T-helper 17 cell (primary cell): ENCODE measurements at regions not wholly inside any gene's neighbourhood (a gene's known extent, or its start where the extent isn't known, plus 50 kb on each side); places are given as distances from the start of the nearest gene placed in this dataset.

ENCODE experiments used
- ATAC-seq: fragments of 150-1000 bp; cut with Tn5 transposase; 2 replicates; pipeline ENCODE4 v1.10.0; 2021; ENCODE audit warnings: mild to moderate bottlenecking, moderate library complexity
- DNase-seq, 3 donors: peaks; one replicate each; pipeline versions ENCODE4 v3.0.0 to v3.0.0-alpha.2; 2020 to 2021
- H3K9me3 ChIP-seq: one replicate; pipeline ENCODE4 v1.7.0; 2013; ENCODE audit warnings: low read length, mild to moderate bottlenecking; ENCODE audit not compliant: control insufficient read depth, poor library complexity, severe bottlenecking
- H3K27ac Mint-ChIP-seq: one replicate; pipeline ENCODE4 v1.8.0; 2022; ENCODE audit warnings: mild to moderate bottlenecking, moderate library complexity, mixed read lengths
- H3K27me3 Mint-ChIP-seq: one replicate; pipeline ENCODE4 v1.8.0; 2022; ENCODE audit warnings: mixed read lengths
- H3K36me3 Mint-ChIP-seq: one replicate; pipeline ENCODE4 v1.8.0; 2022; ENCODE audit warnings: low read depth, mixed read lengths
- H3K4me1 Mint-ChIP-seq: one replicate; pipeline ENCODE4 v1.8.0; 2022; ENCODE audit warnings: mild to moderate bottlenecking, mixed read lengths
- H3K4me3 Mint-ChIP-seq: one replicate; pipeline ENCODE4 v1.8.0; 2022; ENCODE audit warnings: mild to moderate bottlenecking, moderate library complexity, mixed read lengths

GRCh38 chr5:10828241-10828640, 67.2 kb upstream of the DAP start:
- no peak overlapping the region for H3K27ac Mint-ChIP-seq
- peaks cover 19% of the 10 kb centered on the region for H3K27me3 Mint-ChIP-seq
- peaks cover 2% of the 10 kb centered on the region for H3K36me3 Mint-ChIP-seq
- DNase-seq (no peak), ATAC-seq (no peak)
- peaks cover 6% of the 10 kb centered on the region for H3K9me3 ChIP-seq
- no peaks in the 10 kb centered on the region for H3K4me1 Mint-ChIP-seq
- no peak overlapping the region for H3K4me3 Mint-ChIP-seq

- DNase-seq (no peak), ATAC-seq (no peak)
- Mint-ChIP-seq H3K4me3 (no peak overlapping the region), H3K36me3 (peaks cover 2% of the 10 kb centered on the region), H3K4me1 (no peaks in the 10 kb centered on the region), H3K27me3 (peaks cover 21% of the 10 kb centered on the region), H3K27ac (no peak overlapping the region)
- peaks cover 6% of the 10 kb centered on the region for H3K9me3 ChIP-seq
Measured at GRCh38 chr5:10827571-10827970, 66.5 kb upstream of the DAP start.

- ATAC-seq (no peak), DNase-seq (no peak)
- H3K27ac Mint-ChIP-seq, result no peak overlapping the region
- peaks cover 2% of the 10 kb centered on the region for H3K36me3 Mint-ChIP-seq
- peaks cover 26% of the 10 kb centered on the region for H3K27me3 Mint-ChIP-seq
- no peak overlapping the region for H3K4me3 Mint-ChIP-seq
- no peaks in the 10 kb centered on the region for H3K4me1 Mint-ChIP-seq
- H3K9me3 ChIP-seq, result peaks cover 6% of the 10 kb centered on the region
Measured at GRCh38 chr5:10826971-10827370, 65.9 kb upstream of the DAP start.

- H3K27me3 Mint-ChIP-seq, result peaks cover 17% of the 10 kb centered on the region
- ATAC-seq, result no peak
- H3K9me3 ChIP-seq, result peaks cover 6% of the 10 kb centered on the region
- no peak overlapping the region for H3K27ac Mint-ChIP-seq
- peaks cover 2% of the 10 kb centered on the region for H3K36me3 Mint-ChIP-seq
- no peak for DNase-seq
- no peak overlapping the region for H3K4me3 Mint-ChIP-seq
- H3K4me1 Mint-ChIP-seq, result no peaks in the 10 kb centered on the region
Measured at GRCh38 chr5:10825897-10826644, 65.0 kb upstream of the DAP start.

- Mint-ChIP-seq H3K4me3 (no peak overlapping the region), H3K27ac (no peak overlapping the region), H3K4me1 (no peaks in the 10 kb centered on the region), H3K36me3 (no peaks in the 10 kb centered on the region), H3K27me3 (peaks cover 19% of the 10 kb centered on the region)
- H3K9me3 ChIP-seq, result no peaks in the 10 kb centered on the region
- ATAC-seq, result no peak
- no peak for DNase-seq
Measured at GRCh38 chr5:10812218-10812617, 51.2 kb upstream of the DAP start.
